BE2C (cell line): ENCODE measurements at regions not wholly inside any gene's neighbourhood (a gene's known extent, or its start where the extent isn't known, plus 50 kb on each side); places are given as distances from the start of the nearest gene placed in this dataset.

Source experiments
- DNase-seq: peaks from one replicate; pipeline ENCODE4 v3.0.0-alpha.2; 2020
- H3K27me3 ChIP-seq: fragments of 250-450 bp; sonication (Bioruptor Pico); 2 replicates; pipeline ENCODE4 v1.5.1; 2020; ENCODE audit warnings: mild to moderate bottlenecking
- H3K36me3 ChIP-seq: fragments of 250-450 bp; sonication (Bioruptor Pico); 2 replicates; pipeline ENCODE4 v1.5.1; 2020; ENCODE audit warnings: mild to moderate bottlenecking
- H3K4me1 ChIP-seq: fragments of 250-450 bp; sonication (Bioruptor Pico); 2 replicates; pipeline ENCODE4 v1.5.1; 2020
- H3K4me3 ChIP-seq: 2 replicates; pipeline ENCODE4 v1.5.1; 2011; ENCODE audit warnings: low read depth, low read length
- H3K9me3 ChIP-seq: fragments of 250-450 bp; sonication (Bioruptor Pico); 2 replicates; pipeline ENCODE4 v1.5.1; 2020
- CTCF ChIP-seq: IDR thresholded peaks from 2 replicates; pipeline ENCODE4 v1.5.1; 2012; ENCODE audit warnings: mild to moderate bottlenecking, low read depth, low read length

GRCh38 chr17:71428897-71429296, 691.9 kb upstream of the SOX9 start:
- H3K4me1 ChIP-seq = peaks cover 10% of the 10 kb centered on the region
- no peak overlapping the region for H3K4me3 ChIP-seq
- no peaks in the 10 kb centered on the region for H3K27me3 ChIP-seq
- no peak for DNase-seq
- no peak for TF ChIP-seq CTCF
- no peaks in the 10 kb centered on the region for H3K36me3 ChIP-seq
- no peaks in the 10 kb centered on the region for H3K9me3 ChIP-seq

- H3K9me3 ChIP-seq = no peaks in the 10 kb centered on the region
- DNase-seq = no peak
- TF ChIP-seq CTCF = no peak
- H3K4me3 ChIP-seq = no peak overlapping the region
- H3K36me3 ChIP-seq = no peaks in the 10 kb centered on the region
- no peaks in the 10 kb centered on the region for H3K4me1 ChIP-seq
- H3K27me3 ChIP-seq = no peaks in the 10 kb centered on the region
These were observed 690.5 kb upstream of the SOX9 start for GRCh38 chr17:71430281-71430680.

- no peak for TF ChIP-seq CTCF
- Histone ChIP-seq H3K4me3 (no peak overlapping the region), H3K4me1 (no peaks in the 10 kb centered on the region), H3K9me3 (no peaks in the 10 kb centered on the region), H3K27me3 (no peaks in the 10 kb centered on the region), H3K36me3 (no peaks in the 10 kb centered on the region)
- DNase-seq = no peak
These were observed 689.7 kb upstream of the SOX9 start for GRCh38 chr17:71431146-71431545.

GRCh38 chr17:71432378-71433315, 688.2 kb upstream of the SOX9 start:
- no peak for DNase-seq
- no peaks in the 10 kb centered on the region for H3K27me3 ChIP-seq

GRCh38 chr17:71434716-71435115, 686.1 kb upstream of the SOX9 start:
- Histone ChIP-seq H3K4me1 (peaks cover 3% of the 10 kb centered on the region; the same call in 1 of the 2 replicates), H3K36me3 (no peaks in the 10 kb centered on the region), H3K27me3 (no peaks in the 10 kb centered on the region), H3K9me3 (no peaks in the 10 kb centered on the region), H3K4me3 (no peak overlapping the region)
- TF ChIP-seq CTCF = no peak
- no peak for DNase-seq

More at GRCh38 chr17:71432378-71433315, 688.2 kb upstream of the SOX9 start:
- no peaks in the 10 kb centered on the region for H3K4me1 ChIP-seq
- no peaks in the 10 kb centered on the region for H3K36me3 ChIP-seq
- TF ChIP-seq CTCF = no peak
- H3K4me3 ChIP-seq = no peak overlapping the region
- no peaks in the 10 kb centered on the region for H3K9me3 ChIP-seq

GRCh38 chr17:71436479-71436878, 684.3 kb upstream of the SOX9 start:
- no peaks in the 10 kb centered on the region for H3K9me3 ChIP-seq
- no peaks in the 10 kb centered on the region for H3K36me3 ChIP-seq
- H3K27me3 ChIP-seq = no peaks in the 10 kb centered on the region
- no peak for TF ChIP-seq CTCF
- DNase-seq = no peak
- H3K4me3 ChIP-seq = no peak overlapping the region
- H3K4me1 ChIP-seq = peaks cover 3% of the 10 kb centered on the region; the same call in 1 of the 2 replicates
